OCI-LY7 (cell line): ENCODE measurements at regions not wholly inside any gene's neighbourhood (a gene's known extent, or its start where the extent isn't known, plus 50 kb on each side); places are given as distances from the start of the nearest gene placed in this dataset.

Experiments
- BruUV-seq: library from RNA; stranded (reverse); fragments of 400-500 nt; replicated peaks from 2 replicates; lab custom pipeline; 2021; lab: Mats Ljungman, UMichigan
- CTCF ChIA-PET: fragments of 300-600 bp; sonication (Branson Sonifier 250); formaldehyde crosslinking; loops from one replicate; lab custom pipeline; 2022; ENCODE audit warnings: antibody characterized with exemption; ENCODE audit not compliant: unreplicated experiment; lab: Charles Lee
- POLR2A ChIA-PET: fragments of 300-600 bp; sonication (Branson Sonifier 250); formaldehyde crosslinking; loops from one replicate; lab custom pipeline; 2022; ENCODE audit warnings: antibody characterized with exemption; lab: Charles Lee
- DNase-seq: peaks from one replicate; pipeline ENCODE4 v3.0.0-alpha.2; 2015; ENCODE audit warnings: low spot score
- H2AFZ ChIP-seq: fragments of 200-600 bp; sonication (generic), shearing (Covaris generic); 2 replicates; pipeline ENCODE4 v1.6.1; 2014; ENCODE audit warnings: mild to moderate bottlenecking, antibody characterized with exemption, low read length, moderate library complexity
- H3K27ac ChIP-seq: fragments of 200-600 bp; sonication (generic); 2 replicates; pipeline ENCODE4 v1.5.1; 2014; ENCODE audit warnings: mixed run types, low read depth, mild to moderate bottlenecking, moderate library complexity, low read length, inconsistent platforms; ENCODE audit not compliant: poor library complexity, severe bottlenecking
- H3K36me3 ChIP-seq: fragments of 200-600 bp; sonication (generic); 2 replicates; pipeline ENCODE4 v1.6.1; 2014; ENCODE audit warnings: mild to moderate bottlenecking, antibody characterized with exemption, low read length, moderate library complexity, mixed read lengths; ENCODE audit not compliant: insufficient read depth
- H3K4me1 ChIP-seq: fragments of 200-600 bp; sonication (generic); 2 replicates; pipeline ENCODE4 v1.5.1; 2014; ENCODE audit warnings: mild to moderate bottlenecking, low read length; ENCODE audit not compliant: insufficient read depth, poor library complexity, severe bottlenecking
- H3K4me2 ChIP-seq: fragments of 200-600 bp; sonication (generic); 2 replicates; pipeline ENCODE4 v1.6.1; 2014; ENCODE audit warnings: mild to moderate bottlenecking, low read length
- H3K4me3 ChIP-seq: fragments of 200-600 bp; sonication (generic); 2 replicates; pipeline ENCODE4 v1.5.1; 2014; ENCODE audit warnings: mild to moderate bottlenecking, low read depth, low read length; ENCODE audit not compliant: poor library complexity, severe bottlenecking
- H3K79me2 ChIP-seq: fragments of 200-600 bp; sonication (generic); 2 replicates; pipeline ENCODE4 v1.6.1; 2016; ENCODE audit warnings: low read depth, mild to moderate bottlenecking, low read length, moderate library complexity, mixed read lengths; ENCODE audit not compliant: insufficient read depth
- H3K9me2 ChIP-seq: fragments of 200-600 bp; sonication (generic); 2 replicates; pipeline ENCODE4 v1.6.1; 2016; ENCODE audit warnings: mild to moderate bottlenecking, low read length, mixed read lengths; ENCODE audit not compliant: insufficient read depth
- H3K9me3 ChIP-seq: fragments of 200-600 bp; sonication (generic); 2 replicates; pipeline ENCODE4 v1.6.1; 2014; ENCODE audit warnings: mild to moderate bottlenecking, mixed run types, low read length, mixed read lengths
- H4K20me1 ChIP-seq: fragments of 200-600 bp; sonication (generic); 2 replicates; pipeline ENCODE4 v1.6.1; 2014; ENCODE audit warnings: mild to moderate bottlenecking, antibody characterized with exemption, low read length, moderate library complexity, mixed read lengths; ENCODE audit not compliant: insufficient read depth
- CTCF ChIP-seq: fragments of 200-600 bp; sonication (generic); conservative IDR thresholded peaks from 2 replicates; pipeline ENCODE4 v1.5.1; 2014; ENCODE audit warnings: mild to moderate bottlenecking, antibody characterized with exemption, low read length, moderate library complexity, mixed read lengths
- EZH2phosphoT487 ChIP-seq: fragments of 200-600 bp; sonication (generic); IDR thresholded peaks from 2 replicates; pipeline ENCODE4 v1.6.1; 2018; ENCODE audit warnings: low read depth, borderline replicate concordance, mild to moderate bottlenecking, mixed run types, antibody characterized with exemption, low read length, moderate library complexity, mixed read lengths
- intact Hi-C: fragments of 100-400 bp; cut with micrococcal nuclease; formaldehyde crosslinking; loops from one replicate; pipeline ENCODE4 v1.10.0; 2022; ENCODE audit not compliant: unreplicated experiment

GRCh38 chr13:53436396-53436795 is 407.8 kb downstream of the OLFM4 start:
- Histone ChIP-seq H2AFZ (no peak overlapping the region), H3K79me2 (no peaks in the 10 kb centered on the region), H3K27ac (no peak overlapping the region), H3K9me2 (0 out of 2 replicates have a peak, but pooled peaks cover 3% of the 10 kb centered on the region), H3K4me1 (no peaks in the 10 kb centered on the region), H3K4me2 (no peak overlapping the region), H3K9me3 (no peaks in the 10 kb centered on the region), H3K36me3 (no peaks in the 10 kb centered on the region), H4K20me1 (no peaks in the 10 kb centered on the region), H3K4me3 (no peak overlapping the region)
- ChIA-PET CTCF (no interaction called here), POLR2A (no interaction called here)
- BruUV-seq, result no TSS peak
- no peak for DNase-seq
- intact Hi-C loops, result no loop called here
- TF ChIP-seq CTCF, result no peak
- no peak for TF ChIP-seq EZH2phosphoT487

GRCh38 chr13:53439439-53440225 is 411.0 kb downstream of the OLFM4 start:
- Histone ChIP-seq H3K36me3 (no peaks in the 10 kb centered on the region), H3K4me3 (no peak overlapping the region), H3K4me2 (no peak overlapping the region), H3K9me2 (no peaks in the 10 kb centered on the region), H2AFZ (no peak overlapping the region), H3K4me1 (no peaks in the 10 kb centered on the region), H4K20me1 (no peaks in the 10 kb centered on the region), H3K9me3 (no peaks in the 10 kb centered on the region), H3K79me2 (no peaks in the 10 kb centered on the region), H3K27ac (no peak overlapping the region)
- BruUV-seq, result no TSS peak
- TF ChIP-seq CTCF (no peak), EZH2phosphoT487 (no peak)
- CTCF ChIA-PET, result no interaction called here
- intact Hi-C loops, result no loop called here
- POLR2A ChIA-PET, result interaction anchor here (1.1 kb wide), 1 partner anchor 37 kb away, joined by 3 read pairs; no protein-coding TSS in a partner anchor
- DNase-seq, result no peak

- TF ChIP-seq CTCF (no peak), EZH2phosphoT487 (no peak)
- Histone ChIP-seq H3K36me3 (no peaks in the 10 kb centered on the region), H3K4me1 (no peaks in the 10 kb centered on the region), H4K20me1 (no peaks in the 10 kb centered on the region), H2AFZ (no peak overlapping the region), H3K9me2 (no peaks in the 10 kb centered on the region), H3K4me2 (no peak overlapping the region), H3K79me2 (no peaks in the 10 kb centered on the region), H3K9me3 (no peaks in the 10 kb centered on the region), H3K4me3 (no peak overlapping the region), H3K27ac (no peak overlapping the region)
- intact Hi-C loops, result no loop called here
- ChIA-PET CTCF (no interaction called here), POLR2A (no interaction called here)
- DNase-seq, result no peak
- no TSS peak for BruUV-seq
These were observed 414.4 kb downstream of the OLFM4 start for GRCh38 chr13:53442979-53443378.
